Glutamatergic neuron (in vitro differentiated cells): ENCODE measurements at regions not wholly inside any gene's neighbourhood (a gene's known extent, or its start where the extent isn't known, plus 50 kb on each side); places are given as distances from the start of the nearest gene placed in this dataset.
"Not testable (repeated sequence)": the region's sequence is repeated elsewhere in the genome, so short reads cannot be mapped to it uniquely, and the experiment has no call there.

Source experiments
- DNase-seq: peaks from one replicate; pipeline ENCODE4 v3.0.0; 2022
- H3K27ac Mint-ChIP-seq: one replicate; pipeline ENCODE4 v1.8.0; 2020; ENCODE audit warnings: mild to moderate bottlenecking, mixed read lengths, inconsistent platforms; ENCODE audit not compliant: unreplicated experiment
- H3K27me3 Mint-ChIP-seq: one replicate; pipeline ENCODE4 v1.8.0; 2020; ENCODE audit warnings: mild to moderate bottlenecking, moderate library complexity, mixed read lengths, inconsistent platforms; ENCODE audit not compliant: unreplicated experiment
- H3K36me3 Mint-ChIP-seq: one replicate; pipeline ENCODE4 v1.8.0; 2020; ENCODE audit warnings: mild to moderate bottlenecking, mixed read lengths, inconsistent platforms; ENCODE audit not compliant: unreplicated experiment
- H3K4me1 Mint-ChIP-seq: one replicate; pipeline ENCODE4 v1.8.0; 2020; ENCODE audit warnings: mild to moderate bottlenecking, low read depth, mixed read lengths, inconsistent platforms; ENCODE audit not compliant: unreplicated experiment
- H3K4me3 Mint-ChIP-seq: one replicate; pipeline ENCODE4 v1.8.0; 2020; ENCODE audit warnings: mild to moderate bottlenecking, mixed read lengths, inconsistent platforms; ENCODE audit not compliant: unreplicated experiment
- H3K9me3 Mint-ChIP-seq: one replicate; pipeline ENCODE4 v1.8.0; 2020; ENCODE audit warnings: mild to moderate bottlenecking, moderate library complexity, mixed read lengths, inconsistent platforms; ENCODE audit not compliant: unreplicated experiment
- TF ChIP-seq, protein P1 (sequence below): fragments of 200-600 bp; sonication (generic); IDR thresholded peaks from one replicate; pipeline ENCODE4 v1.5.0; 2021; ENCODE audit not compliant: partially characterized antibody, unreplicated experiment

DNA sequence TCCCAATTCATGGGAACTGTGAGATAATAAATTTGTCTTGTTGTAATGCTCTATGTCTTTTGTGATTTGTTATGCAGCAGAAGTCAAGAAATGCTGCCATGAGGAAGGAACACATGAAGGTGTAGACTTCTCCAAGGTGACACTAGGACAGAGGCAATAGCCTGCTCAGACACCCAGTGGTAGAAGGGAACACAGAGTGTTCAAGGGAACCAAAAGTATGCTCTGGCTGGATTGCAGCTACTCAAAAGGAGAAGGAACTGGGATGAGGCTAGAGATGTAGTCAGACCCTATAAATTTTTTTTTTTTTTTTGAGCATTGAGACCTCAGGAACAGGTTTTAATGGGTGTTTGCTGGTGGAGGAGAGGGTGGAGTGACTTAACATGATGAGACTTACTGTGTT is 232.5 kb downstream of the PARP8 start:
- Mint-ChIP-seq H3K9me3 (no peaks in the 10 kb centered on the region), H3K4me1 (no peaks in the 10 kb centered on the region), H3K36me3 (no peaks in the 10 kb centered on the region)

GRCh38 chr5:50900952-50901510 is 234.6 kb downstream of the PARP8 start:
- Mint-ChIP-seq H3K27me3 (peaks cover 2% of the 10 kb centered on the region), H3K4me3 (no peak overlapping the region), H3K9me3 (peaks cover 2% of the 10 kb centered on the region), H3K4me1 (no peaks in the 10 kb centered on the region), H3K36me3 (no peaks in the 10 kb centered on the region), H3K27ac (no peak overlapping the region)
- TF ChIP-seq, protein P1, sequence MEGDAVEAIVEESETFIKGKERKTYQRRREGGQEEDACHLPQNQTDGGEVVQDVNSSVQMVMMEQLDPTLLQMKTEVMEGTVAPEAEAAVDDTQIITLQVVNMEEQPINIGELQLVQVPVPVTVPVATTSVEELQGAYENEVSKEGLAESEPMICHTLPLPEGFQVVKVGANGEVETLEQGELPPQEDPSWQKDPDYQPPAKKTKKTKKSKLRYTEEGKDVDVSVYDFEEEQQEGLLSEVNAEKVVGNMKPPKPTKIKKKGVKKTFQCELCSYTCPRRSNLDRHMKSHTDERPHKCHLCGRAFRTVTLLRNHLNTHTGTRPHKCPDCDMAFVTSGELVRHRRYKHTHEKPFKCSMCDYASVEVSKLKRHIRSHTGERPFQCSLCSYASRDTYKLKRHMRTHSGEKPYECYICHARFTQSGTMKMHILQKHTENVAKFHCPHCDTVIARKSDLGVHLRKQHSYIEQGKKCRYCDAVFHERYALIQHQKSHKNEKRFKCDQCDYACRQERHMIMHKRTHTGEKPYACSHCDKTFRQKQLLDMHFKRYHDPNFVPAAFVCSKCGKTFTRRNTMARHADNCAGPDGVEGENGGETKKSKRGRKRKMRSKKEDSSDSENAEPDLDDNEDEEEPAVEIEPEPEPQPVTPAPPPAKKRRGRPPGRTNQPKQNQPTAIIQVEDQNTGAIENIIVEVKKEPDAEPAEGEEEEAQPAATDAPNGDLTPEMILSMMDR: no peak
- no peak for DNase-seq

More for the DNA sequence above, 232.5 kb downstream of the PARP8 start:
- TF ChIP-seq, protein P1: no peak
- H3K4me3 Mint-ChIP-seq: no peak overlapping the region
- H3K27ac Mint-ChIP-seq: no peak overlapping the region
- H3K27me3 Mint-ChIP-seq: no peaks in the 10 kb centered on the region
- DNase-seq: no peak

GRCh38 chr5:50903651-50904050 is 237.2 kb downstream of the PARP8 start:
- no peaks in the 10 kb centered on the region for H3K4me1 Mint-ChIP-seq
- no peaks in the 10 kb centered on the region for H3K36me3 Mint-ChIP-seq
- peaks cover 2% of the 10 kb centered on the region for H3K27me3 Mint-ChIP-seq
- TF ChIP-seq, protein P1: no peak
- H3K4me3 Mint-ChIP-seq: no peak overlapping the region
- no peak for DNase-seq
- H3K27ac Mint-ChIP-seq: no peak overlapping the region
- H3K9me3 Mint-ChIP-seq: peaks cover 2% of the 10 kb centered on the region

DNA sequence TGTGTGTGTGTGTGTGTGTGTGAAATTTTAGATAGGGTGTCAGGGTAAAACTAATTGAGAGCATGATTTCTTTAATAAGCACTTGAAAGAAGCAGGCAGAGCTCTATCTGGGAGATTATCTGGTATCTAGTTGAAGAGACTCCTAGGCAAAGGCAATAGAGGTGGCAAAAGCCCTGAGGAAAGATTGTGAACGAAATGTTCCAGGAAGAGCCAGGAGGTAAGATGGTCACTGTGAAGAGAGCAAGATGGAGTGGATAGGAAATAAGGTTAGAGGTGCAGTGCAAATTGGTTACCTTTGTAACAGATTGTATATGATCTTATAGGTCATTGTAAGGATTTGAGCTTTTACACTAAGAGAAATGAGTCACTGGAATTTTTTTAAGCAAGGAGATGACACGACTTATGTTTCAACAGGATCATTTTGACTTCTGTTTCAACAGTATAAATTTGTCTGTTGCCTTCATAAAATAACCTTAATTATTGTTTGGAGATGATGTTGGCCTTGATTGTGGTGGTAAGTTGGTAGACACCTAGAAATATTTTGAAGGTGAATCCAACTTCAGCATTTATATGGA is 239.6 kb downstream of the PARP8 start:
- H3K4me1 Mint-ChIP-seq: no peaks in the 10 kb centered on the region
- H3K36me3 Mint-ChIP-seq: no peaks in the 10 kb centered on the region
- TF ChIP-seq, protein P1: no peak
- no peak overlapping the region for H3K4me3 Mint-ChIP-seq
- peaks cover 2% of the 10 kb centered on the region for H3K9me3 Mint-ChIP-seq
- peaks cover 2% of the 10 kb centered on the region for H3K27me3 Mint-ChIP-seq
- no peak overlapping the region for H3K27ac Mint-ChIP-seq
- no peak for DNase-seq

GRCh38 chr5:50920160-50920559 is 253.7 kb downstream of the PARP8 start:
- not testable (repeated sequence) for H3K27ac Mint-ChIP-seq, H3K4me1 Mint-ChIP-seq, H3K27me3 Mint-ChIP-seq, H3K36me3 Mint-ChIP-seq, H3K9me3 Mint-ChIP-seq, H3K4me3 Mint-ChIP-seq, DNase-seq
